Testis (tissue), 2 donors: ENCODE measurements at regions not wholly inside any gene's neighbourhood (a gene's known extent, or its start where the extent isn't known, plus 50 kb on each side); places are given as distances from the start of the nearest gene placed in this dataset.

Source experiments
- POLR2A ChIP-seq: fragments of 450-650 bp; IDR thresholded peaks from one replicate; pipeline ENCODE4 v1.6.1; 2017; ENCODE audit warnings: antibody characterized with exemption, mild to moderate bottlenecking, moderate library complexity
- TF ChIP-seq, protein P1 (sequence below), 3 experiments: fragments of 450-650 bp in 2 of 3; fragments of 200-600 bp in 1 of 3; sonication (generic) in 1 of 3; IDR thresholded peaks; one replicate each; pipeline ENCODE4 v1.5.1; 2016 to 2019; ENCODE audit warnings: antibody characterized with exemption in 3 of 3, mild to moderate bottlenecking in 2 of 3, moderate library complexity in 1 of 3

DNA sequence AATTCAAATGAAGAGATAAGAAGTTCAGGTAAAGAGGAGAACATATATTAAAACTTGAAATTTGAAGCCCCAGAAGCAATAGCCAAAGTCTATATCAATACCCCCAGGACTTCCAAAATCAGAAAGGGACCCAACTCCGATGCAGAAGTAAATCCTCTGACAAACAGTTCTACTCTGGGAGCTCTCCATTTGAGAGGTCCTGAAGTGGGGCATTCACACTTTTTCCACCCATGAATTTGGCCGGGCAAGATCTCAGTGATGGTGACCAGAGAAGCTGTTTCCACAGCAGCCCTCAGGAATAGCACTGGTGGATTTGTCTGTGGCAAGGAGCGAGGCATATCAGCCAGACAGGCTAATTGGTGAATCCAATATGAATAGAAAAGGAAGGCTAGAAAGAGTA is 313.6 kb upstream of the MC4R start:
- no peak for TF ChIP-seq POLR2A
- TF ChIP-seq, protein P1, sequence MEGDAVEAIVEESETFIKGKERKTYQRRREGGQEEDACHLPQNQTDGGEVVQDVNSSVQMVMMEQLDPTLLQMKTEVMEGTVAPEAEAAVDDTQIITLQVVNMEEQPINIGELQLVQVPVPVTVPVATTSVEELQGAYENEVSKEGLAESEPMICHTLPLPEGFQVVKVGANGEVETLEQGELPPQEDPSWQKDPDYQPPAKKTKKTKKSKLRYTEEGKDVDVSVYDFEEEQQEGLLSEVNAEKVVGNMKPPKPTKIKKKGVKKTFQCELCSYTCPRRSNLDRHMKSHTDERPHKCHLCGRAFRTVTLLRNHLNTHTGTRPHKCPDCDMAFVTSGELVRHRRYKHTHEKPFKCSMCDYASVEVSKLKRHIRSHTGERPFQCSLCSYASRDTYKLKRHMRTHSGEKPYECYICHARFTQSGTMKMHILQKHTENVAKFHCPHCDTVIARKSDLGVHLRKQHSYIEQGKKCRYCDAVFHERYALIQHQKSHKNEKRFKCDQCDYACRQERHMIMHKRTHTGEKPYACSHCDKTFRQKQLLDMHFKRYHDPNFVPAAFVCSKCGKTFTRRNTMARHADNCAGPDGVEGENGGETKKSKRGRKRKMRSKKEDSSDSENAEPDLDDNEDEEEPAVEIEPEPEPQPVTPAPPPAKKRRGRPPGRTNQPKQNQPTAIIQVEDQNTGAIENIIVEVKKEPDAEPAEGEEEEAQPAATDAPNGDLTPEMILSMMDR (IDR thresholded peaks at IDR 0.05), result no peak
